Hepatic stellate cell (primary cell): ENCODE measurements at regions not wholly inside any gene's neighbourhood (a gene's known extent, or its start where the extent isn't known, plus 50 kb on each side); places are given as distances from the start of the nearest gene placed in this dataset.

ENCODE experiments used
- DNase-seq: peaks from one replicate; pipeline ENCODE4 v3.0.0; 2011; ENCODE audit warnings: low spot score

GRCh38 chr2:146130290-146130689 is 1610.4 kb upstream of the ZEB2 start:
- no peak for DNase-seq

GRCh38 chr2:146129231-146129630 is 1609.3 kb upstream of the ZEB2 start:
- no peak for DNase-seq

- no peak for DNase-seq
Observed at GRCh38 chr2:146128216-146128615, 1608.3 kb upstream of the ZEB2 start.

GRCh38 chr2:146125551-146125950 is 1605.6 kb upstream of the ZEB2 start:
- no peak for DNase-seq

- no peak for DNase-seq
Observed at GRCh38 chr2:146124741-146125140, 1604.8 kb upstream of the ZEB2 start.

GRCh38 chr2:146123714-146124113 is 1603.8 kb upstream of the ZEB2 start:
- no peak for DNase-seq

GRCh38 chr2:146123256-146123655 is 1603.3 kb upstream of the ZEB2 start:
- DNase-seq, result no peak

- no peak for DNase-seq
Observed at GRCh38 chr2:146119586-146119985, 1599.7 kb upstream of the ZEB2 start.

GRCh38 chr2:146108993-146109392 is 1589.1 kb upstream of the ZEB2 start:
- DNase-seq, result no peak

- no peak for DNase-seq
Observed at GRCh38 chr2:146094185-146094584, 1574.3 kb upstream of the ZEB2 start.

- no peak for DNase-seq
Observed at GRCh38 chr2:146081459-146081858, 1561.5 kb upstream of the ZEB2 start.

GRCh38 chr2:146080925-146081324 is 1561.0 kb upstream of the ZEB2 start:
- DNase-seq, result no peak

GRCh38 chr2:146079216-146079615 is 1559.3 kb upstream of the ZEB2 start:
- DNase-seq, result no peak

- no peak for DNase-seq
Observed at GRCh38 chr2:146077156-146077555, 1557.2 kb upstream of the ZEB2 start.

- DNase-seq, result no peak
Observed at GRCh38 chr2:146068051-146068450, 1548.1 kb upstream of the ZEB2 start.

GRCh38 chr2:146048141-146048540 is 1528.2 kb upstream of the ZEB2 start:
- no peak for DNase-seq

GRCh38 chr2:146041274-146041910 is 1521.5 kb upstream of the ZEB2 start:
- DNase-seq, result no peak

- DNase-seq, result no peak
Observed at GRCh38 chr2:146040051-146040450, 1520.1 kb upstream of the ZEB2 start.

- no peak for DNase-seq
Observed at GRCh38 chr2:146038014-146038413, 1518.1 kb upstream of the ZEB2 start.

- DNase-seq, result no peak
Observed at GRCh38 chr2:146037334-146037870, 1517.5 kb upstream of the ZEB2 start.

GRCh38 chr2:146031158-146031557 is 1511.2 kb upstream of the ZEB2 start:
- no peak for DNase-seq

GRCh38 chr2:146027156-146027555 is 1507.2 kb upstream of the ZEB2 start:
- DNase-seq, result no peak

- DNase-seq, result no peak
Observed at GRCh38 chr2:146025519-146025918, 1505.6 kb upstream of the ZEB2 start.

GRCh38 chr2:146024212-146024743 is 1504.4 kb upstream of the ZEB2 start:
- no peak for DNase-seq
